ENCODE measurements at regions not wholly inside any gene's neighbourhood (a gene's known extent, or its start where the extent isn't known, plus 50 kb on each side); places are given as distances from the start of the nearest gene placed in this dataset.
A peak's percentile ranks its signal among the peaks of the same experiment; 100 is the strongest.
"Not testable (repeated sequence)": the region's sequence is repeated elsewhere in the genome, so short reads cannot be mapped to it uniquely, and the experiment has no call there.

- no peak for DNase-seq
These were observed 622.9 kb upstream of the RBFOX1 start for GRCh38 chr16:6709736-6710135.

GRCh38 chr16:6708576-6709215, 623.9 kb upstream of the RBFOX1 start:
- DNase-seq: no peak

GRCh38 chr16:6704306-6704930, 628.2 kb upstream of the RBFOX1 start:
- no peak for DNase-seq

GRCh38 chr16:6701096-6701495, 631.5 kb upstream of the RBFOX1 start:
- no peak for DNase-seq

DNA sequence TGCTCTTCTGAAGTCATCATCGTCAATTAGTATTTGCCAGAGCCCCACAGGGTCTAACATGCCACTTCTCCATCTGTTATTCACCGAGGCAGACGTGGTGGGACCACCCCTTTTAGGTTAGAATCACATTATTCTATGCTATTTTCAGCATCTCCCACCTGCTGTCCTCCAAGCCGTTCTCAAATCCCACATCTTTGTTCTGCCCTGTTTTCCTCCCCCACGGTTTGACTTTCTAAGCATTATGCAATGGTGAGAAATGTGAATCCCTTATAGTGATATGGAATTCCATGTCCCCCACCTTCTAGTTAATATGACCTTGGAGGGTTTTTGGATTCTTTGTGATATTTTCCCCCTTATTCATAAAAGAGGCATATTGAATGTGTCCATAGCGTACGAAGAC, 634.1 kb upstream of the RBFOX1 start:
- DNase-seq: no peak

DNA sequence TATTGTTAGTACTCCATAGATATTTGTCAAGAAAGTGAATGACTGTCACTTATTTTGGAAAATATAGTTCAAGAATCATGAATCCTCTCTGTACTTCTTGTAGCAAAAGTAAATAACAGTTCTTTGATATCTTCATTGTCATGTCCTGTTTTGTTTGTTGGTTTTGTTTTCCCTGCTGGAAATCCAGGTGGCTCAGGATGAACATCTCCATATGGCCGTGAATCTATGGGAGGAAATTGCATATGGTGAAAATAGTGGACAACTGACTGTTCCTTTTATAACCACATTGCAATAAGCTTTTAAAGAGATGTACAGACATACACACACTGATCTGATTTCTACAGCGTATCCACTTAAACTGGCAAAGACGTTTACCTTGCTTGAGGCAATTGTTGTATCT, 637.0 kb upstream of the RBFOX1 start:
- DNase-seq: no peak

DNA sequence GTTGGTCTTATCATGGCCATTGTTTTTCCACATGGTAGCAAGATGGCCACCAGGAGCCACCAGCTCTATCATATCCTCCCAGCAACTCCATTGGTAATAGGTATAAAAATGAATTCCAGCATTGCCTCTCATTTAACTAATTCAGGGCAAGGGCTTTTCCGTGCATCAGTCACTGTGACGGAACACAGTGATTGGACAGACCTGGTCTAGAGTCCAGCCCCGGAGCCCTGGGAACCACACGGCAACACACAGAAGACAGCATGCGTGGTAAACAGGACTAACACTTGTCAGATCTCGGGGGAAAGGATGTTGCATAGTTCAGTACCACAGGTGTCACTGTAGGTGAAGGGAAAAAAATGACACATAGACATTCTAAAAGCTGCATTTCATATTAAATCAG, 638.0 kb upstream of the RBFOX1 start:
- no peak for DNase-seq

GRCh38 chr16:6693418-6693817, 639.2 kb upstream of the RBFOX1 start:
- not testable (repeated sequence) for DNase-seq

DNA sequence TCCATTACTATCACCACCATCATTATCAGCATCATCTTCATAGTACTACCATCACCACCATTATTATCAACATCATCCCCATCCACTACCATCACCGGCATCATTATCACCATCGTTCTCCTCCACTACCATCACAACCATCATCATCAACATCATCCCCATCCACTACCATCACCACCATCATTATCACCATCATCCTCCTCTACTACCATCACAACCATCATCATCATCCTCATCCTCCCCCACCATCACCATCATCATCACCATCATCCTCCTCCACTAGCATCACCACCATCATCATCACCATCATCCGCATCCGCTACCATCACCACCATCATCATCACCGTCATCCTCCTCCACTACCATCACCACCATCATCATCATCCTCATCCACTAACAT, 639.8 kb upstream of the RBFOX1 start:
- DNase-seq: no peak

GRCh38 chr16:6690741-6691140, 641.9 kb upstream of the RBFOX1 start:
- no peak for DNase-seq

- no peak for DNase-seq
These were observed 643.0 kb upstream of the RBFOX1 start for GRCh38 chr16:6689643-6690042.

GRCh38 chr16:6687593-6687992, 645.1 kb upstream of the RBFOX1 start:
- no peak for DNase-seq

DNA sequence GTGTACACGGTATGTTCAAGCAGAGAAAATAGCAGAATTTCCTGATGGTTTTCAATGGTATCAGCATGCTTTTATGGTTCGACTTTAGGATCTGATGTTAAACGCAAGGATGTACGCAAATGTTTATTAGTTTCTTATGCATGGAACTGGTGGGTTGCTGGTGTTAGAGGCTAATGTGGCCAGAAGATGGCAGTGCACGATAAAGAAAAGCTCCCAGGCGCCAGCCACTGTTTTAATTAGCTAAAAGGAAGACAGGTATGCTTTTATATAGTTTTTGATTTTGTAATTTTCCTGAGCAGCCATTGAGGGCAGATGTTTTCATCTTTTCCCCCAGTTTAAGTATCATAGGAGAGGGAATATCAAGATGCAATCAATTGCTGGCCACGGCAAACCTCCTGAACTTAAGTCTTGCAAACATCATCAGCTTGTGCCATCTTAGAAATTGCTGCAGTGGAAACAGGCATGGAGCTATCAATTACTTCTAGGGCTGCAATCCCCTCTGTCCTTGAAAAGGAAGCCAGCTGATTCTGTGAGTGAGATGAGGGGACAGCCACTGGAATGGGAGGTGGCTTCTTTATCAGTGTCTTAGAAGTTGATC, 648.5 kb upstream of the RBFOX1 start:
- peak in 1 of 2 donors; percentile 5 for DNase-seq

DNA sequence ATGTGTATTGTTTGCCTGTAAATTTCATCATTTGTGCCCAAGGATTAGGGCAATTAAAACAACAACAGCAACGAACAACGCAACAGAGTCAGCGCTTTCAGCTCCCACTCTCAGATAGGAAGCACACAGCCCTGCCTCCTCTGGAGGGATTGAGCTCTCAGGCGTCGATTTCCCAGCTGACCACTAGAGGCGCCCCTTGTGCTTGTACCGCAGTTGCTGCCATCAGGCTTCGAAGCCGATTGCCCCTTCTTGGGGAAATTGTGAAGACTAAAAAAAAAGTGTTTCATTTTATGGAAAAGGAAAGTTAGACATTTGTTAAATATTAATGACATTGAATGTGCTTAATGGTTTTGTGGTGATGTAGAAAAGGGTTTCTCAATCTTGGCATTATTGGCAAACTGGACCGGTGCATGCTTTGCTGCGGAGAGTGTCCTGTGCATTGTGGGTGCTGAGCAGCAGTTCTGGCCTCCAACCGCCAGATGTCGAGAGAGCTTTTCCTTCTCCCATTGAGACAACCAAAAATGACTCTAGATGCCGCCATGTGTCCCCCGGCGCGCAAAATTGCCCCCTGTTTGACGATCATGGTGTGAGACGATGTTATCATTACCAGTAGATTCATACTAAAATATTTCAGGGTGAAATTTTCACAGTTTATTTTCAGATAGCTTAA, 650.4 kb upstream of the RBFOX1 start:
- DNase-seq: peak in 1 of 2 donors; percentile 40

GRCh38 chr16:6678586-6678985, 654.1 kb upstream of the RBFOX1 start:
- no peak for DNase-seq

GRCh38 chr16:6674071-6674470, 658.6 kb upstream of the RBFOX1 start:
- DNase-seq: no peak

- DNase-seq: no peak
These were observed 660.1 kb upstream of the RBFOX1 start for GRCh38 chr16:6672507-6672906.

DNA sequence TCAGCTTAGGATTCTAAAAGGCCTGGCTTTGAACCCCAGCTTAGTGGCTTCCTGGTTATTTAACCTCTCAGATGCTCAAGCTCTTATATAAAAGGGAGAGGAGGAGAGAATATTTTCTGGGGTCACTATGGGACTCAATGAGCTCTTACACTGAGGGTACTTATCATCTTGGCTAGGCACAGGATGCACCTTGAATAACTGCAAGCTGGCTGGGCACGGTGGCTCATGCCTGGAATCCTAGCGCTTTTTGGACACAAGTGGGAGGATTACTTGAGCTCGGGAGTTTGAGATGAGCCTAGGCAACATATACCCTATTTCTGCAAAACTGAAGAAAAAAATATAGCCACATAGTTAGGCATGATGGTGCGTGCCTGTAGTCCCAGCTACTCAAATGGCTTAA, 665.3 kb upstream of the RBFOX1 start:
- DNase-seq: no peak

- DNase-seq: no peak
These were observed 667.5 kb upstream of the RBFOX1 start for GRCh38 chr16:6665126-6665525.

DNA sequence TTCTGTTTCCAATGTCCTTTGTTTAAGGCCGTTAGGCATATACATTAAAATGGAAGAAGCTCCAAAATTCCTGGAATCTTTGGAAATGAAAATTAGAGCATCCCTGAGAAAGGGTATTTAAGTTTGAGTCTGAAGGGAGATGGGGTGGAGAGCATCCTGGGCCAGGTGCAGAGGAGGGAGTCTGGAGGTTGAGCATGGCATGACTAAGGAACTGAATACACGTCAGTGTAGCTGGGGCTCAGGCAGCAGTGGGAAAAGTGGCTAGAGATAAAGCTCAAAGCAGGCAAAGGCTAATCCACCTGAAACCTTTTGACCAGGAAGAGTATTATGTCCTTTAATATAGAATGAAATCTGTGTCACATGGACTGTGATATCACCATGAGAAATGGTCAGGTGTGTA, 669.0 kb upstream of the RBFOX1 start:
- DNase-seq: no peak

DNA sequence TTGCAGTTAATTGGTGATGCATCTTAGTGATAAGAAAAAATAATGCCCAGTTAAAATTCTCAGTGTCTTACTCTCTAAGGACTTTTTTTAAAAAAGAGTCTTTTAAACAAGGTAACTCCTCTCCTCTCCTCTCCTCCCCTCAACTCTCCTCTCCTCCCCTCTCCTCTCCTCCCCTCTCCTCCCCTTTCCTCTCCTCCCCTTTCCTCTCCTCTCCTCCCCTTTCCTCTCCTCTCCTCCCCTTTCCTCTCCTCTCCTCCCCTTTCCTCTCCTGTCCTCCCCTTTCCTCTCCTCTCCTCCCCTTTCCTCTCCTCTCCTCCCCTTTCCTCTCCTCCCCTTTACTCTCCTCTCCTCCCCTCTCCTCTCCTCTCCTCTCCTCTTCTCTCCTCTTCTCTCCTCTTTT, 675.9 kb upstream of the RBFOX1 start:
- no peak for DNase-seq

DNA sequence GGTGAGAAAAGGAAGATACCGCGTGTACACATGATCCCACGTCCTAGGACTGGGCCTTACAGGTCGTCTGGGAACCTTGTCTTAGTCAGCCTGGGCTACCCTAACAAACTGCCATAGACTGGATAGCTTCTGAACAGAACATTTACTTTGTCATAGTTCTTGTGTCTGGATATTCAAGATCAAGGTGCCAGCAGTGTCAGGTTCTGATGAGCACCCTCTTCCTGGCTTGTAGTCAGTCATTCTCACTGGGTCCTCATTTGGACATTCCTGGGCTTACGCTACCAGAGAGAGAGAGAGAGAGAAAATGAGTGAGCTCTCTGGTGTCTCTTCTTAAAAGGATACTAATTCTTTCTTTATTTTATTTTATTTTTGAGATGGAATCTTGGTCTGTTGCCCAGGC, 685.8 kb upstream of the RBFOX1 start:
- DNase-seq: no peak

- DNase-seq: no peak
These were observed 686.7 kb upstream of the RBFOX1 start for GRCh38 chr16:6645768-6646568.
